Thyroid gland (tissue), 4 donors: ENCODE measurements at regions not wholly inside any gene's neighbourhood (a gene's known extent, or its start where the extent isn't known, plus 50 kb on each side); places are given as distances from the start of the nearest gene placed in this dataset.
A peak's percentile ranks its signal among the peaks of the same experiment; 100 is the strongest.

Experiments
- DNase-seq, 2 donors: peaks; one replicate each; pipeline ENCODE4 v3.0.0-alpha.2; 2019
- H3K27ac ChIP-seq, 3 donors: fragments of 200-600 bp; sonication (generic); 1 replicate in 2 of 3; 2 replicates in 1 of 3; pipeline ENCODE4 v1.5.1; 2016 to 2019; ENCODE audit warnings: mild to moderate bottlenecking in 1 of 3, moderate library complexity in 1 of 3
- H3K27me3 ChIP-seq: fragments of 200-600 bp; sonication (generic); one replicate; pipeline ENCODE4 v1.5.1; 2019
- H3K36me3 ChIP-seq, 2 donors: fragments of 200-600 bp; sonication (generic); one replicate each; pipeline ENCODE4 v1.5.1; 2016 to 2019
- H3K4me1 ChIP-seq, 2 donors: fragments of 200-600 bp; sonication (generic); one replicate each; pipeline ENCODE4 v1.5.1; 2017 to 2019
- H3K4me3 ChIP-seq, 3 donors: fragments of 200-600 bp; sonication (generic); replicated peaks in 1 of 3; 1 replicate in 2 of 3; 2 replicates in 1 of 3; pipeline ENCODE4 v1.5.1; 2016; ENCODE audit warnings: mild to moderate bottlenecking in 1 of 3
- H3K9me3 ChIP-seq: fragments of 200-600 bp; sonication (generic); one replicate; pipeline ENCODE4 v1.5.1; 2017
- POLR2A ChIP-seq, 2 donors: fragments of 450-650 bp; IDR thresholded peaks; one replicate each; pipeline ENCODE4 v1.6.1; 2017; ENCODE audit warnings: antibody characterized with exemption in 2 of 2, mild to moderate bottlenecking in 2 of 2, moderate library complexity in 1 of 2
- WGBS, 2 donors: methylation state at CpG; one replicate each; pipeline ENCODE4 v1.1.5; 2017; 5-methylcytosine and 5-hydroxymethylcytosine counted together
- intact Hi-C: fragments of 100-400 bp; cut with DNase I; formaldehyde crosslinking; loops from one replicate; pipeline ENCODE4 v1.15.1; 2023
- TF ChIP-seq, protein P1 (sequence below), 6 experiments: fragments of 200-600 bp in 3 of 6; fragments of 450-650 bp in 3 of 6; sonication (generic) in 3 of 6; IDR thresholded peaks; one replicate each; pipeline ENCODE4 v1.5.1; 2016 to 2019; ENCODE audit warnings: antibody characterized with exemption in 6 of 6, mild to moderate bottlenecking in 2 of 6, inconsistent platforms in 1 of 6, moderate library complexity in 1 of 6

DNA sequence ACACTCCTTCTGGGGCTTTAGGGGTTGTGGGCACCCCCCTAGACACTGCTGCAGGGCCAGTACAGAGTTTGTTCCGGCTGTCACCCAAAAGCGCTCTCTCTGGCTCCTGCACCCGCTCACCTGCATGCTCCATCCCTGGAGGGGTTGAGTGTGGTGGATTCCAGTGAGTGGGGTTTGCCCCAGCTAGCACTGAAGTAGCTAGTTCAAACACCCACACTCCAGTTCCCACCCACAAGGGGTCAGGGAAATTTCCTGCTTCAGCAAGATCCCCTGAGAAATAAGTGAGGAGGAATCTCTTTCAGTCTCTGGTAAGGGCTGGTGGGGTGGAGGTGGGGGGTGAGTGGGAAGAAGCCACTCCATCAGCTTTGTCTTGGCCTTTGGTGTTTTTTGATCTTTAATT is 73.6 kb downstream of the TMEM17 start:
- DNase-seq: no peak
- H3K27ac ChIP-seq: no peak overlapping the region
- H3K36me3 ChIP-seq: no peaks in the 10 kb centered on the region
- H3K4me1 ChIP-seq: no peaks in the 10 kb centered on the region
- no peaks in the 10 kb centered on the region for H3K27me3 ChIP-seq
- TF ChIP-seq, protein P1, sequence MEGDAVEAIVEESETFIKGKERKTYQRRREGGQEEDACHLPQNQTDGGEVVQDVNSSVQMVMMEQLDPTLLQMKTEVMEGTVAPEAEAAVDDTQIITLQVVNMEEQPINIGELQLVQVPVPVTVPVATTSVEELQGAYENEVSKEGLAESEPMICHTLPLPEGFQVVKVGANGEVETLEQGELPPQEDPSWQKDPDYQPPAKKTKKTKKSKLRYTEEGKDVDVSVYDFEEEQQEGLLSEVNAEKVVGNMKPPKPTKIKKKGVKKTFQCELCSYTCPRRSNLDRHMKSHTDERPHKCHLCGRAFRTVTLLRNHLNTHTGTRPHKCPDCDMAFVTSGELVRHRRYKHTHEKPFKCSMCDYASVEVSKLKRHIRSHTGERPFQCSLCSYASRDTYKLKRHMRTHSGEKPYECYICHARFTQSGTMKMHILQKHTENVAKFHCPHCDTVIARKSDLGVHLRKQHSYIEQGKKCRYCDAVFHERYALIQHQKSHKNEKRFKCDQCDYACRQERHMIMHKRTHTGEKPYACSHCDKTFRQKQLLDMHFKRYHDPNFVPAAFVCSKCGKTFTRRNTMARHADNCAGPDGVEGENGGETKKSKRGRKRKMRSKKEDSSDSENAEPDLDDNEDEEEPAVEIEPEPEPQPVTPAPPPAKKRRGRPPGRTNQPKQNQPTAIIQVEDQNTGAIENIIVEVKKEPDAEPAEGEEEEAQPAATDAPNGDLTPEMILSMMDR (IDR thresholded peaks at IDR 0.05): no peak
- no peak for TF ChIP-seq POLR2A (IDR thresholded peaks at IDR 0.05)
- no peaks in the 10 kb centered on the region for H3K9me3 ChIP-seq
- no peak overlapping the region for H3K4me3 ChIP-seq
- intact Hi-C loops: no loop called here
- 86 to 97% methylated on average over 3 of the region's 3 CpGs for whole genome bisulfite sequencing, 2 donors

DNA sequence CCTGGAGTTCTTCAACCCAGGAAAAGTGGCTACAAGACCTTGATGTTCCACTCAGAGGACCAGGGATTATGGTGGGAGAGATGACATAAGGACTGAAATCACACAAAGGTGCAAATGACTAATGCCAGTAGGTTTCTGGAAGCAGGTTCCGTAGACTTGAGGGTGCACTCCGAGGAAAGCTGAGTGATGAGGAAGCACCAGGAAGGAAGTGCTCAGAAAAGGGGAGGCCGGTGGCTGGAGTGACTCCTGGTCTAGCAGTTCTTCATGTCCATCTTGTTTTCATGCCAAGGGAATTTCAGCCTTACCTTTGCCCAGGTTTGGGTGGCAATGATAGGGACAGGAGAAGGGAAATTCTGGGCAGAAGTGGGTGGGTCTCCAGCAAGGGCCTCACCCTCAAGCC is 74.5 kb downstream of the TMEM17 start:
- H3K36me3 ChIP-seq: no peaks in the 10 kb centered on the region
- no peak overlapping the region for H3K27ac ChIP-seq
- H3K27me3 ChIP-seq: no peaks in the 10 kb centered on the region
- H3K9me3 ChIP-seq: no peaks in the 10 kb centered on the region
- 89 to 92% methylated on average over 3 of the region's 3 CpGs for WGBS, 2 donors
- DNase-seq: no peak
- intact Hi-C loops: no loop called here
- H3K4me3 ChIP-seq: no peak overlapping the region
- peaks cover 7 to 9% of the 10 kb centered on the region in 2 donors for H3K4me1 ChIP-seq
- TF ChIP-seq POLR2A (IDR thresholded peaks at IDR 0.05): no peak
- TF ChIP-seq, protein P1 (IDR thresholded peaks at IDR 0.05): no peak

DNA sequence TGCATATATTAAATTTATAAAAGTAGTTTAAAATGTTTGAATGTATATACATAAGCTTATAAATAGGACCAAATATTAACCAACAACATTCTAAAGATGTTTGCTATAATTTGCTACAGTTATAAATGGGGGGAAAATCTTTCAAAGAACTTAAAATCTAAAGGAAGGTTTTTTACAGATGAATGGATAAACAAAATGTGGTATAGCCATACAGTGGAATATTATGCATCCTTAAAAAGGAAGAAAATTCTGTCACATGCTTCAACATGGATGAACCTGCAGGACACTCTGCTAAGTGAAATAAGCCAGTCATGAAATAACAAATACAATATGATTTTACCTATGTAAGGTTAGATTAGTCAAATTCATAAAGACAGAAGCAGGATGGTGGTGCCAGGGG is 75.8 kb downstream of the TMEM17 start:
- intact Hi-C loops: no loop called here
- Histone ChIP-seq H3K27me3 (no peaks in the 10 kb centered on the region), H3K4me3 (no peak overlapping the region), H3K9me3 (no peaks in the 10 kb centered on the region), H3K27ac (no peak overlapping the region), H3K4me1 (peaks cover 18 to 19% of the 10 kb centered on the region in 2 donors), H3K36me3 (no peaks in the 10 kb centered on the region)
- no peak for DNase-seq
- TF ChIP-seq, protein P1 (IDR thresholded peaks at IDR 0.05): no peak
- no peak for TF ChIP-seq POLR2A (IDR thresholded peaks at IDR 0.05)

DNA sequence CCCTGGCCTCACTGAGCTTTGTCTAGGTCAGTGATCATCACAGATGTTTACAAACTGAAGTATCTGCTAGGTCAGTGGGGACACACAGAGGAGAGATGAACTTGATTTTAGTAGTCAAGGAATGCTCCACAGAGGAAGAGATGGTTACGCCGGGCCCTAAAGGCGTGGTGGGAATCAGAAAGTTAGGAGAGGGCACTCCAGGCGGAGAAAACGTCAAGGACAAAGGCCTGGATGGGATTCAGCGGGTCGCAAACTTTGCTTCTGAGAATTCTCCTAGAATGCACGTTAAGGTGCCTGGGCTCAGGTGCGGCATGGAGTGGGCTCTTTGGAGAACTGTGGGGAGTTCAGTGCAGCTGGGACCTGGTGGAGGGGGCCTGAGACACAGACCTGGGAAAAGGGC is 78.8 kb downstream of the TMEM17 start:
- Histone ChIP-seq H3K36me3 (no peaks in the 10 kb centered on the region), H3K4me1 (peaks cover 30 to 44% of the 10 kb centered on the region in 2 donors), H3K9me3 (no peaks in the 10 kb centered on the region), H3K27ac (peak overlapping the region; percentile 55 to 83 (median 66)), H3K4me3 (no peak overlapping the region), H3K27me3 (no peaks in the 10 kb centered on the region)
- TF ChIP-seq POLR2A (IDR thresholded peaks at IDR 0.05): no peak
- TF ChIP-seq, protein P1 (IDR thresholded peaks at IDR 0.05): no peak
- DNase-seq: peak; percentile 27 to 29
- 80 to 82% methylated on average over 9 of the region's 9 CpGs for WGBS, 2 donors
- intact Hi-C loops: no loop called here

DNA sequence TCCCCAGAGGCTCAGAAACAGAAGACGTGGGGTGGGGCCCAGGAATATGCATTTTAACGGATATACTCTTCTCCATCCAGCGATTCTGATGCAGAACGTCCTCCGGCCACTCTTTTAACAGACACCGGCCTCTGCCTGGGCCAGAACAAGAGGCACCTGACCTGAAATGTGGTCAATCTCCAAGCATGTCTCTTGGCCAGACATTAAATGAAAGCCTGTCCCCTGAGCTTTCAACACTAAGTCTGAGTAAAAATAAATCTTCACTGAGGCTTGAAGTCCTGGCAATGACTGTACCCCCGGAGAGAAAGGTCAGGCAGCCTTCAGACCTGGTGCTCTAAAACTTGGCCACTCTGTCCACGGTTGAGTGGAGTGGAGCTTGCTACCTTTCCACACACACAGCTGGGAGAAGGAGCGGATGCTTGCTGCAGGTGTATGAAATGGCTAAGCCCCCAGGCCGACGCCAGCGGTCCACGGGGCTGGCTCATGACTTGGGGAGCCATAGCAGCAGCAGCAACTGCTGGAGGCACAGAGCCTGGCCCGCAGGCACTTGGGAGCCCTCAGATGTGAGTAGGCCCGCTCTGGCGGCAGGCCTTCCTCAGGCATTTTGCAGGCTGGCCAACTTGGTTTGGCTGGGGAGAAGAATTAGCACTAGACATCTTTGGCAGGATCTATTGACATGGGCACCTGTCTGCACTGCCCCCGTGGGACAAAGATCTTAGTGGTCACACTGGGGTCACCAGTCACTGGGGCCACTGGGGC is 79.7 kb downstream of the TMEM17 start:
- peak; percentile 83 to 84 for DNase-seq
- intact Hi-C loops: no loop called here
- TF ChIP-seq, protein P1 (IDR thresholded peaks at IDR 0.05): no peak
- peak in 1 of 2 donors; percentile 12 for TF ChIP-seq POLR2A (IDR thresholded peaks at IDR 0.05)
- Histone ChIP-seq H3K36me3 (no peaks in the 10 kb centered on the region), H3K4me3 (no peak overlapping the region), H3K27ac (peak overlapping the region; percentile 66 to 83 (median 79)), H3K4me1 (peaks cover 30 to 44% of the 10 kb centered on the region in 2 donors), H3K9me3 (no peaks in the 10 kb centered on the region), H3K27me3 (no peaks in the 10 kb centered on the region)
- WGBS, 2 donors: 40 to 53% methylated on average over 16 to 17 of the region's 17 CpGs
